Stimulated activated naive CD8-positive, alpha-beta T cell treated with anti-CD3 and anti-CD28 coated beads, Interleukin-15, amount 100 ng/mL, for 72 hours (primary cell): ENCODE measurements at regions not wholly inside any gene's neighbourhood (a gene's known extent, or its start where the extent isn't known, plus 50 kb on each side); places are given as distances from the start of the nearest gene placed in this dataset.

Source experiments
- ATAC-seq: fragments of 150-1000 bp; cut with Tn5 transposase; 2 replicates; pipeline ENCODE4 v1.10.0; 2021; ENCODE audit warnings: mild to moderate bottlenecking, moderate library complexity
- DNase-seq, 2 donors: peaks; one replicate each; pipeline ENCODE4 v3.0.0; 2021 to 2022
- H3K27ac Mint-ChIP-seq, 2 donors: one replicate each; pipeline ENCODE4 v1.8.0; 2022; ENCODE audit warnings: mild to moderate bottlenecking in 2 of 2, mixed read lengths in 2 of 2, moderate library complexity in 2 of 2
- H3K27me3 Mint-ChIP-seq: one replicate; pipeline ENCODE4 v1.8.0; 2022; ENCODE audit warnings: mixed read lengths
- H3K4me1 Mint-ChIP-seq: one replicate; pipeline ENCODE4 v1.8.0; 2022; ENCODE audit warnings: mild to moderate bottlenecking, mixed read lengths
- H3K4me3 Mint-ChIP-seq, 2 donors: one replicate each; pipeline ENCODE4 v1.8.0; 2022; ENCODE audit warnings: mild to moderate bottlenecking in 2 of 2, mixed read lengths in 2 of 2, moderate library complexity in 1 of 2
- H3K9me3 Mint-ChIP-seq, 2 donors: one replicate each; pipeline ENCODE4 v1.8.0; 2022; ENCODE audit warnings: mixed read lengths in 2 of 2

- no peak overlapping the region for H3K27ac Mint-ChIP-seq
- no peak for ATAC-seq
- H3K27me3 Mint-ChIP-seq, result no peaks in the 10 kb centered on the region
- no peak for DNase-seq
- no peak overlapping the region for H3K4me3 Mint-ChIP-seq
- no peaks in the 10 kb centered on the region for H3K4me1 Mint-ChIP-seq
- H3K9me3 Mint-ChIP-seq, result peaks cover 12 to 13% of the 10 kb centered on the region in 2 donors
These were observed 710.0 kb upstream of the GRAMD2B start for GRCh38 chr5:125713109-125713805.

- no peak overlapping the region for H3K4me3 Mint-ChIP-seq
- DNase-seq (no peak), ATAC-seq (no peak)
- H3K27ac Mint-ChIP-seq, result no peak overlapping the region
- H3K27me3 Mint-ChIP-seq, result no peaks in the 10 kb centered on the region
- H3K4me1 Mint-ChIP-seq, result no peaks in the 10 kb centered on the region
- peaks cover 0 to 4% of the 10 kb centered on the region in 2 donors for H3K9me3 Mint-ChIP-seq
These were observed 708.0 kb upstream of the GRAMD2B start for GRCh38 chr5:125715216-125715615.

GRCh38 chr5:125717209-125717608 lies 706.0 kb upstream of the GRAMD2B start:
- Mint-ChIP-seq H3K27me3 (no peaks in the 10 kb centered on the region), H3K4me1 (no peaks in the 10 kb centered on the region), H3K9me3 (peaks cover 0 to 4% of the 10 kb centered on the region in 2 donors), H3K4me3 (no peak overlapping the region), H3K27ac (no peak overlapping the region)
- ATAC-seq, result no peak
- no peak for DNase-seq

DNA sequence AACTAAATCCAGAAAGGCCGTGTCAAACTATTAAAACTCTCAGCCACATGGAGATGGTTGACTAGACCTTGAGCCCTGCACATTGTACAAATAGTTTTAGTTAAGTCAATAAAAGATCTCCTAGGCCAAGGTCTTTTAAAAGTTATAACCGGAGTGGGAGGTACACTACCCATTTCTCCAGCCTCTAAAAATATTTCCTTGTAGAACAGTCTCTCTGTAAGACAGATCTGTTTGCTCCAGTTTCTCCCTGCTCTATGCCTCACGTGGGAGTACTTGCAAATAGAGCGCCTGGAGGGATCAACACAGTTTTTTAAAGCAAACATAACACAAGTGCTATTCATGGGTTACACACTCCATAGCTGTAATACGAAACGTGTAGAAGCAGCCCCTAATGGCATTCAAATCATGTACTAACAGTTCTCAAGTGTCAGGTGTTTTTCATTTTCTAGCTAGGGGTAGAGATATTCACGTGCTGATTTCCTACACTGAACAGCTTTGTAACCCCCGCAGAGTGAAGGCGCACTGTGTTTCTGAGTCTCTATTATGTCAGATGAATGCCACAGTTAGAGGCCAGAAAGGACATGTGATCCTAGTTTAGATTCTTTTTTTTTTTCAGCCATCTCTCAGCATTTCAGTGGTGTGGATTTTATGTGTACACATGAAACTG lies 703.4 kb upstream of the GRAMD2B start:
- DNase-seq (no peak), ATAC-seq (no peak)
- Mint-ChIP-seq H3K9me3 (peaks cover 0 to 4% of the 10 kb centered on the region in 2 donors), H3K27ac (no peak overlapping the region), H3K4me1 (no peaks in the 10 kb centered on the region), H3K27me3 (no peaks in the 10 kb centered on the region), H3K4me3 (no peak overlapping the region)

GRCh38 chr5:125720348-125720685 lies 702.9 kb upstream of the GRAMD2B start:
- H3K4me1 Mint-ChIP-seq, result no peaks in the 10 kb centered on the region
- H3K9me3 Mint-ChIP-seq, result peaks cover 0 to 4% of the 10 kb centered on the region in 2 donors
- H3K27ac Mint-ChIP-seq, result no peak overlapping the region
- ATAC-seq, result no peak
- no peaks in the 10 kb centered on the region for H3K27me3 Mint-ChIP-seq
- no peak for DNase-seq
- no peak overlapping the region for H3K4me3 Mint-ChIP-seq

DNA sequence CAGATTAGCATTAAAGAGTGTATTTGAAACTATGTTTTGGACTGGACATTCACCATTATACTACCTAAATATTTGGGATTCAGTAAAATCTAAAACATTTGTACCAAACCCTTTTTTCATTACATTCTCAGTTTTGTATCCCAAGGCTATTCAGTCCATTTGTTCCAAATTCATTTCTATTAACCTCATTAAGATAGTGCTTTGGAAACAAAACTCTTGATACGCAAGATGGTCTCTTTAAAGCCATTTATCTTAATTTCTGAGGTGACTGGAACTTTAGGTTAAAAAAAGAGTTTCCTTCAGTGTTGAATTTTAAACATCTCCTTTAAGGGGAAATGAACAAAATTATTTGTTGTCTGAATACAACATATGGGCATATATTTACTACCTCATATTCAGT lies 702.5 kb upstream of the GRAMD2B start:
- Mint-ChIP-seq H3K27ac (no peak overlapping the region), H3K4me1 (no peaks in the 10 kb centered on the region), H3K4me3 (no peak overlapping the region), H3K27me3 (no peaks in the 10 kb centered on the region), H3K9me3 (peaks cover 0 to 4% of the 10 kb centered on the region in 2 donors)
- DNase-seq (no peak), ATAC-seq (no peak)

GRCh38 chr5:125722550-125722949 lies 700.7 kb upstream of the GRAMD2B start:
- ATAC-seq (no peak), DNase-seq (no peak)
- Mint-ChIP-seq H3K4me1 (no peaks in the 10 kb centered on the region), H3K9me3 (no peaks in the 10 kb centered on the region), H3K27ac (no peak overlapping the region), H3K4me3 (no peak overlapping the region), H3K27me3 (no peaks in the 10 kb centered on the region)

- no peak overlapping the region for H3K27ac Mint-ChIP-seq
- H3K4me3 Mint-ChIP-seq, result no peak overlapping the region
- H3K9me3 Mint-ChIP-seq, result peaks cover 0 to 7% of the 10 kb centered on the region in 2 donors
- ATAC-seq (no peak), DNase-seq (no peak)
- no peaks in the 10 kb centered on the region for H3K27me3 Mint-ChIP-seq
- H3K4me1 Mint-ChIP-seq, result no peaks in the 10 kb centered on the region
These were observed 697.5 kb upstream of the GRAMD2B start for GRCh38 chr5:125725691-125726090.

- H3K4me3 Mint-ChIP-seq, result no peak overlapping the region
- DNase-seq, result no peak
- H3K9me3 Mint-ChIP-seq, result peaks cover 8 to 25% of the 10 kb centered on the region in 2 donors
- no peak overlapping the region for H3K27ac Mint-ChIP-seq
- no peaks in the 10 kb centered on the region for H3K4me1 Mint-ChIP-seq
- H3K27me3 Mint-ChIP-seq, result no peaks in the 10 kb centered on the region
- no peak for ATAC-seq
These were observed 679.3 kb upstream of the GRAMD2B start for GRCh38 chr5:125743939-125744338.

DNA sequence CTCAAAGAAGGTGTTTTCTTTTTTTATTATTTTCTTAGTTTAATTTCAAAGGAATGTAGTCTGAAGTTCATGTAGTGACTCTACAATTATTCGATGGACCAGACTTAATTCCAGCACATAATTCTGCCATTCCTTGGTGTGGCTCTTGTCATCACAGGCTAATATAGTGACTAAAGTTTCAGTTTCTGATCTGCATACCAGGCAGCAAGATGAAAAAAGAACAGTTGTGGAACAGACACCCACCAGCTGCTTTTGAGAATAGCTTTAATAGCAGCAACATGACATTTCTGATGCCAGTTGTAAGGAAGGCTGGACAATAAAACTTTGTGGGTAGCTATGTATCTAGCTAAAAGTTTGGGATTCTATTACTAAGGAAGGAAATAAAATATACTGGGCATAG lies 676.3 kb upstream of the GRAMD2B start:
- H3K4me1 Mint-ChIP-seq, result no peaks in the 10 kb centered on the region
- no peak overlapping the region for H3K27ac Mint-ChIP-seq
- H3K4me3 Mint-ChIP-seq, result no peak overlapping the region
- ATAC-seq (no peak), DNase-seq (no peak)
- H3K9me3 Mint-ChIP-seq, result peaks cover 8 to 18% of the 10 kb centered on the region in 2 donors
- no peaks in the 10 kb centered on the region for H3K27me3 Mint-ChIP-seq

- Mint-ChIP-seq H3K4me1 (no peaks in the 10 kb centered on the region), H3K27me3 (no peaks in the 10 kb centered on the region), H3K4me3 (no peak overlapping the region), H3K27ac (no peak overlapping the region), H3K9me3 (no peaks in the 10 kb centered on the region)
- no peak for DNase-seq
- no peak for ATAC-seq
These were observed 672.9 kb upstream of the GRAMD2B start for GRCh38 chr5:125750147-125750860.

DNA sequence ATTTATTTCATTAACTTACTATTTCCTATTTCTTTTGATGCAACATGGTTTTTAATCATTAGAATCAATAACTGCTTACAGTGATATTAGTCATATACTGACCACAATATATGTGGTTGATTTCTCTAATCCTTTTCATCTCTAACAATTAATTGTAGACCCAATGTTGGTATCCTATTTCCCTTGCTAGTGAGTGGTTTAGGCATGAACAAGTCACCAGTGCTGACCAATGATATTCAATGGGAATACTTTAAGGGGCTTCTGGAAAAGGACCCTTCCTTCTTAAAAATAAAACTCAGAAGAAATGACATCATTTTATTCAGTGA lies 672.4 kb upstream of the GRAMD2B start:
- Mint-ChIP-seq H3K9me3 (no peaks in the 10 kb centered on the region), H3K27ac (no peak overlapping the region), H3K4me3 (no peak overlapping the region), H3K4me1 (no peaks in the 10 kb centered on the region), H3K27me3 (no peaks in the 10 kb centered on the region)
- ATAC-seq, result no peak
- no peak for DNase-seq

DNA sequence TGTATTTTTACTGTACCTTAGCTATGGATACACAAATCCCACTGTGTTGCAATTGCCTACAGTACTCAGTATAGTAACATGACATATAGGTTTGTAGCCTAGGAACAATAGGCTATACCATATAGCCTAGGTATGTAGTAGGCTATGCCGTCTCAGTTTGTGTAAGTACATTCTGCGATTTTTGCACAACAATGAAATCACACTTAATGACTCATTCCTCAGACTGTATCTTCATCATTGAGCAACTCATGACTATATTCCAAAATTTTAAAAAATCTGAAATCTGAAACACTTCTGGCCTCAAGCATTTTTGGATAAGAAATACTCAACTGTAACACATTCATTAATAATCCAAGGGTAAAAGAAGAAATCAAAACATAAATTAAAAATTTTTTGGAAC lies 666.8 kb upstream of the GRAMD2B start:
- H3K4me1 Mint-ChIP-seq, result no peaks in the 10 kb centered on the region
- no peak overlapping the region for H3K4me3 Mint-ChIP-seq
- DNase-seq (no peak), ATAC-seq (no peak)
- H3K27ac Mint-ChIP-seq, result no peak overlapping the region
- H3K27me3 Mint-ChIP-seq, result no peaks in the 10 kb centered on the region
- H3K9me3 Mint-ChIP-seq, result peaks cover 7 to 10% of the 10 kb centered on the region in 2 donors

DNA sequence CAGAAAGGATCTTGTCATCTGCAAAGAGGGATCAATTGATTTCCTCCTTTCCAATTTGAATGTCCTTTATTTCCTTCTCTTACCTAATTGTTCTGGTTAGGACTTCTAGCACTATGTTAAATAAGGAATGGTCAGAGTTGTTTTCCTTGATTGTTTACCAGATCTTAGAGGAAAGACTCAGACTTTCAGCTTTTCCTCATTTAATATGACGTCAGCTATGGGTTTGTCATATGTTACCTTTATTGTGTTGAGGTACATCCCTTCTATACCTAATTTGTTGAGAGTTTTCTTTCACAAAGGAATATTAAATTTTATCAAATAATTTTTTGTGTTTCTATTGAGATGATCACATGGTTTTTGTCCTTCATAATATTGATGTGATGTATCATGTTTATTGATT lies 656.5 kb upstream of the GRAMD2B start:
- no peak overlapping the region for H3K27ac Mint-ChIP-seq
- no peak overlapping the region for H3K4me3 Mint-ChIP-seq
- ATAC-seq, result no peak
- no peaks in the 10 kb centered on the region for H3K27me3 Mint-ChIP-seq
- H3K9me3 Mint-ChIP-seq, result peaks cover 7 to 29% of the 10 kb centered on the region in 2 donors
- no peaks in the 10 kb centered on the region for H3K4me1 Mint-ChIP-seq
- DNase-seq, result no peak

DNA sequence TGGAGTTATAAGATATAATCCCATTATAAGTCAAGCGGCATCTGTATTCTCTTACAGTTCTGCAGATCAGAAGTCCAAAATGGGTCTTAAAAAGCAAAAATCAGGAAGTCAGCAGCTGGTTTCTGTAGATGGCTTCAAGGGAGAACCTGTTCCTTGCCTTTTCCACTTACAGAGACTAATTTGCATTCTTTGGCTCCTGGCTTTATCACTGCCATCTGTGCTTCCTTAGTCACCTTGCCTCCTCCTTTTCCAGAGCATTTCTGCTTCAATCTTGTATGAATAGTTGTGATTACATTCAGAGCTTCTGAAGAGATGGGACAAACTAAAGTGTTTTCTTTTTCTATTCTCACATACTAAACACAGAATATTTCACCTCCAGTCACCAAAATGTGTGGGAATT lies 647.3 kb upstream of the GRAMD2B start:
- Mint-ChIP-seq H3K4me1 (no peaks in the 10 kb centered on the region), H3K27me3 (no peaks in the 10 kb centered on the region), H3K9me3 (peaks cover under 1 to 6% of the 10 kb centered on the region in 2 donors), H3K4me3 (no peak overlapping the region), H3K27ac (no peak overlapping the region)
- DNase-seq (no peak), ATAC-seq (no peak)

DNA sequence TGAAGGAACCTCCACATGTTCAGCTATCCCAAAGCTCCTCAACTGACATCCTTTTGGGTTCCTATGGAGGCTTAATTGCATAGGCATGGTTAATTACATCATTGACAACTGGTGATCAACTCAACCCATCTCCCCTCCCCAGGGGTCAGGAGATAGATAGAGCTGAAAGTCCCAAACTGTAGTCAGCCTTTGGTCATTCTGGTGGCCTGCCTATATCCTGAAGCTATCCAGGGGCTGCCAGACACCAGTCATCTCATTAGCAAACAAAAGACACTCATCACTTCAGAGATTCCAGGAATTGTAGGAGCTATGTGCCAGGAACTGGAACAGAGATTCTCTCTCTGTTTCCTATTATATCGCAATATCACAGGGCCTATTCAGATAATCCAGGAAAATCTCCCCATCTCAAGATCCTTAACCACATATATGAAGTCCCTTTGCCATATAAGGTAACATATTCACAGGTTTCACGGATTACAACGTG lies 646.5 kb upstream of the GRAMD2B start:
- Mint-ChIP-seq H3K4me3 (no peak overlapping the region), H3K4me1 (no peaks in the 10 kb centered on the region), H3K27me3 (no peaks in the 10 kb centered on the region), H3K9me3 (peaks cover 0 to 6% of the 10 kb centered on the region in 2 donors), H3K27ac (no peak overlapping the region)
- DNase-seq (no peak), ATAC-seq (no peak)
